ENCODE measurements at regions not wholly inside any gene's neighbourhood (a gene's known extent, or its start where the extent isn't known, plus 50 kb on each side); places are given as distances from the start of the nearest gene placed in this dataset.
"Not testable (repeated sequence)": the region's sequence is repeated elsewhere in the genome, so short reads cannot be mapped to it uniquely, and the experiment has no call there.

DNA sequence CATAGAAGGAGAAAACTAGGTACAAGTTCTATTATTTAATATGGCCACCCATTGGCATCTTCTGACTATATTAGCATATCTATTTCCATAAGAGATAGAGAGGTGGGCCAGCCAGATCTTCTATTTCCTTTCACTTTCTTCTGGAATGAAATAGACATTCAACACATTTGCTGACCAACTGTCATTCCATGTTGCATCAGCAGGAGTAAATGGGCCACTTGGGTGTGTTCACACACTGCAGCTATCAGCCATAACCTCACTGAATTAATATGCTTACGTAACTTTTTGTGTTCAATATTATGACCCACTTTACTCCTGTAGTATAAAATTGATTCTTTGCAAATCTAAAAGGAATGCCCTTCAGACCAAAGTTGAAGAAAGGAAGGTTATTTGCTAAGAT lies 106.2 kb upstream of the LGR5 start:
- H3K36me3 ChIP-seq (ENCODE audit: insufficient read depth, low read length): no peaks in the 10 kb centered on the region
- 60% methylated on average over 1 of the region's 1 CpG for WGBS
- H3K27me3 ChIP-seq (ENCODE audit: insufficient read depth, low read length): no peaks in the 10 kb centered on the region
- H3K9ac ChIP-seq (ENCODE audit: low read depth, low read length): no peak overlapping the region
- no peak overlapping the region for H3K27ac ChIP-seq (ENCODE audit: low read depth, low read length)
- H3K9me3 ChIP-seq (ENCODE audit: insufficient read depth, low read depth, low read length): no peaks in the 10 kb centered on the region
- no peaks in the 10 kb centered on the region for H3K4me1 ChIP-seq (ENCODE audit: insufficient read depth, low read length)
- no peak overlapping the region for H3K4me3 ChIP-seq (ENCODE audit: low read length)

- 96% methylated on average over 2 of the region's 2 CpGs for WGBS
- Histone ChIP-seq H3K4me1 (ENCODE audit: insufficient read depth, low read length) (no peaks in the 10 kb centered on the region), H3K27ac (ENCODE audit: low read depth, low read length) (no peak overlapping the region), H3K36me3 (ENCODE audit: insufficient read depth, low read length) (no peaks in the 10 kb centered on the region), H3K4me3 (ENCODE audit: low read length) (no peak overlapping the region), H3K9me3 (ENCODE audit: insufficient read depth, low read depth, low read length) (no peaks in the 10 kb centered on the region), H3K27me3 (ENCODE audit: insufficient read depth, low read length) (no peaks in the 10 kb centered on the region), H3K9ac (ENCODE audit: low read depth, low read length) (no peak overlapping the region)
These were observed 109.6 kb upstream of the LGR5 start for GRCh38 chr12:71329956-71330355.

GRCh38 chr12:71321531-71321930 lies 118.1 kb upstream of the LGR5 start:
- H3K27ac ChIP-seq (ENCODE audit: low read depth, low read length): no peak overlapping the region
- no peak overlapping the region for H3K4me3 ChIP-seq (ENCODE audit: low read length)
- peaks cover 21% of the 10 kb centered on the region for H3K9me3 ChIP-seq (ENCODE audit: insufficient read depth, low read depth, low read length)
- H3K4me1 ChIP-seq (ENCODE audit: insufficient read depth, low read length): no peaks in the 10 kb centered on the region
- no peaks in the 10 kb centered on the region for H3K27me3 ChIP-seq (ENCODE audit: insufficient read depth, low read length)
- no peaks in the 10 kb centered on the region for H3K36me3 ChIP-seq (ENCODE audit: insufficient read depth, low read length)
- no peak overlapping the region for H3K9ac ChIP-seq (ENCODE audit: low read depth, low read length)

DNA sequence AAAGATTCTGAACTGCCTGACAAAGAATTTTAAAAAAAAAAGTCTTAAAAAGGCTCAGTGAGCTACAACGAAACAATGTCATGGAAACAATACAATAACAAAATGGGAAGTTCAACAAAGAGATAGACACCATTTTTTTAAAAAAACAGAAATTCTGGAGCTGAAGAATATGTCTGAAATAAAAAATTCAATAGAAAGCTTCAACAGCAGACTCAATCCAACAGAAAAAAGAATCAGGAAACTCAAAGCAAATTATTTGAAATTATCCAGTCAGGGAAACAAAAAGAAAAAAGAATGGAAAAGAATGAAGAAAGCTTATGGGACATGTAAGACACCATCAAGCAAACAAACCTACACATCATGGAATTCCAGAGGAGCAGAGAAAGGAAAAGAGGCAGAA lies 118.5 kb upstream of the LGR5 start:
- Histone ChIP-seq H3K27me3 (ENCODE audit: insufficient read depth, low read length) (no peaks in the 10 kb centered on the region), H3K27ac (ENCODE audit: low read depth, low read length) (no peak overlapping the region), H3K4me1 (ENCODE audit: insufficient read depth, low read length) (no peaks in the 10 kb centered on the region), H3K9ac (ENCODE audit: low read depth, low read length) (no peak overlapping the region), H3K9me3 (ENCODE audit: insufficient read depth, low read depth, low read length) (peaks cover 21% of the 10 kb centered on the region), H3K36me3 (ENCODE audit: insufficient read depth, low read length) (no peaks in the 10 kb centered on the region), H3K4me3 (ENCODE audit: low read length) (no peak overlapping the region)
- WGBS: 100% methylated on average over 1 of the region's 1 CpG

GRCh38 chr12:71315328-71315985 lies 124.1 kb upstream of the LGR5 start:
- H3K4me3 ChIP-seq (ENCODE audit: low read length): no peak overlapping the region
- H3K4me1 ChIP-seq (ENCODE audit: insufficient read depth, low read length): peaks cover 6% of the 10 kb centered on the region; the same call in 1 of the 2 replicates
- no peak overlapping the region for H3K27ac ChIP-seq (ENCODE audit: low read depth, low read length)
- 0 out of 2 replicates have a peak, but pooled peaks cover under 1% of the 10 kb centered on the region for H3K9me3 ChIP-seq (ENCODE audit: insufficient read depth, low read depth, low read length)
- H3K27me3 ChIP-seq (ENCODE audit: insufficient read depth, low read length): no peaks in the 10 kb centered on the region
- H3K9ac ChIP-seq (ENCODE audit: low read depth, low read length): no peak overlapping the region
- no peaks in the 10 kb centered on the region for H3K36me3 ChIP-seq (ENCODE audit: insufficient read depth, low read length)
- 94% methylated on average over 9 of the region's 9 CpGs for WGBS

GRCh38 chr12:71312768-71313403 lies 126.7 kb upstream of the LGR5 start:
- Histone ChIP-seq H3K4me1 (ENCODE audit: insufficient read depth, low read length) (peaks cover 6% of the 10 kb centered on the region; the same call in 1 of the 2 replicates), H3K4me3 (ENCODE audit: low read length) (no peak overlapping the region), H3K27ac (ENCODE audit: low read depth, low read length) (no peak overlapping the region), H3K36me3 (ENCODE audit: insufficient read depth, low read length) (no peaks in the 10 kb centered on the region), H3K9me3 (ENCODE audit: insufficient read depth, low read depth, low read length) (no peaks in the 10 kb centered on the region), H3K27me3 (ENCODE audit: insufficient read depth, low read length) (no peaks in the 10 kb centered on the region), H3K9ac (ENCODE audit: low read depth, low read length) (no peak overlapping the region)
- 67% methylated on average over 3 of the region's 3 CpGs for WGBS

- H3K36me3 ChIP-seq (ENCODE audit: insufficient read depth, low read length); H3K27ac ChIP-seq (ENCODE audit: low read depth, low read length); H3K9me3 ChIP-seq (ENCODE audit: insufficient read depth, low read depth, low read length); H3K9ac ChIP-seq (ENCODE audit: low read depth, low read length); H3K27me3 ChIP-seq (ENCODE audit: insufficient read depth, low read length); H3K4me1 ChIP-seq (ENCODE audit: insufficient read depth, low read length); H3K4me3 ChIP-seq (ENCODE audit: low read length): not testable (repeated sequence)
- WGBS: 92% methylated on average over 2 of the region's 4 CpGs
These were observed 128.0 kb upstream of the LGR5 start for GRCh38 chr12:71311611-71312010.

DNA sequence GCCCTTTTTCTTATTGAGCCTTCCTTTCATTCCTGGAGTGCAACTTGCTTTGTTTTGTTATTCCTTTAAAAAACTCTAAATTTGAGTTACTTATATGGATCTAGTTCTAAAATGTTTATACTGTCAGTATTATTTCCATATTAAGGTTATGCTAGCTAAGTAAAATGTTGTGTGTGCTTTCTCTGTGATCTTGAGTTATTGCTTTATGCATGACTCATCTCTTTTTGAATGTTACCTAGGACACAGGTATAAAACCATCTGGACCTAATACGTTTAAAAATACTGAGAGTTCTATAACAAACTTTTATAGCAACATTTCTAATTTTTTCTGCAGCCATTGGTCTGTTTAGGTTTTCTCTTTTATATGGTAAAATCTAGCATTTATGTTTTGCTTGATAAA lies 132.8 kb upstream of the LGR5 start:
- 100% methylated on average over 1 of the region's 1 CpG for WGBS
- no peaks in the 10 kb centered on the region for H3K9me3 ChIP-seq (ENCODE audit: insufficient read depth, low read depth, low read length)
- H3K36me3 ChIP-seq (ENCODE audit: insufficient read depth, low read length): no peaks in the 10 kb centered on the region
- H3K27ac ChIP-seq (ENCODE audit: low read depth, low read length): no peak overlapping the region
- no peaks in the 10 kb centered on the region for H3K4me1 ChIP-seq (ENCODE audit: insufficient read depth, low read length)
- no peaks in the 10 kb centered on the region for H3K27me3 ChIP-seq (ENCODE audit: insufficient read depth, low read length)
- H3K4me3 ChIP-seq (ENCODE audit: low read length): no peak overlapping the region
- H3K9ac ChIP-seq (ENCODE audit: low read depth, low read length): no peak overlapping the region

GRCh38 chr12:71304306-71304705 lies 135.3 kb upstream of the LGR5 start:
- no peak overlapping the region for H3K4me3 ChIP-seq (ENCODE audit: low read length)
- no peak overlapping the region for H3K9ac ChIP-seq (ENCODE audit: low read depth, low read length)
- H3K9me3 ChIP-seq (ENCODE audit: insufficient read depth, low read depth, low read length): no peaks in the 10 kb centered on the region
- no peaks in the 10 kb centered on the region for H3K27me3 ChIP-seq (ENCODE audit: insufficient read depth, low read length)
- 97% methylated on average over 3 of the region's 3 CpGs for WGBS
- no peaks in the 10 kb centered on the region for H3K36me3 ChIP-seq (ENCODE audit: insufficient read depth, low read length)
- H3K4me1 ChIP-seq (ENCODE audit: insufficient read depth, low read length): no peaks in the 10 kb centered on the region
- no peak overlapping the region for H3K27ac ChIP-seq (ENCODE audit: low read depth, low read length)

DNA sequence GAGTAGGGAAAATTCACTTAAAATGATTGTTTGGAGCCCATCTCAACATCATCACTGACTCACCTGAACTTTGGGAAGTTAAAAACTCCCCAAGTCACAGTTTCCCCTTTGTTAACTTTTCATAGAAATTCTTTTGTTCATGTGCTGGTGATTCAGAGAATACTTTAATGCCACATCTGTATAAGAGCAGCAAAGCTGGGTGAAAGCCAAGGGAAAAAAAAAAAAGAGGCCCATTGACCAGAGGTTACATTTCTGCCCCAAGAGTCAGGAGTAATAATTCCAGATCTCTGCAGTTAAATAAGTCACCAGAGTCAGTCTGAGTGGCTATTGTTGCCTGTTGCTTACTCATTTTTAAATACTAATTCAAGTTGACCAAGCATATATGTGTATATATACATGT lies 136.4 kb upstream of the LGR5 start:
- Histone ChIP-seq H3K9me3 (ENCODE audit: insufficient read depth, low read depth, low read length) (no peaks in the 10 kb centered on the region), H3K4me3 (ENCODE audit: low read length) (no peak overlapping the region), H3K9ac (ENCODE audit: low read depth, low read length) (no peak overlapping the region), H3K27ac (ENCODE audit: low read depth, low read length) (no peak overlapping the region), H3K4me1 (ENCODE audit: insufficient read depth, low read length) (no peaks in the 10 kb centered on the region), H3K27me3 (ENCODE audit: insufficient read depth, low read length) (no peaks in the 10 kb centered on the region), H3K36me3 (ENCODE audit: insufficient read depth, low read length) (no peaks in the 10 kb centered on the region)

GRCh38 chr12:71300772-71301675 lies 138.6 kb upstream of the LGR5 start:
- Histone ChIP-seq H3K27ac (ENCODE audit: low read depth, low read length) (no peak overlapping the region), H3K9me3 (ENCODE audit: insufficient read depth, low read depth, low read length) (no peaks in the 10 kb centered on the region), H3K27me3 (ENCODE audit: insufficient read depth, low read length) (no peaks in the 10 kb centered on the region), H3K4me1 (ENCODE audit: insufficient read depth, low read length) (no peaks in the 10 kb centered on the region), H3K9ac (ENCODE audit: low read depth, low read length) (no peak overlapping the region), H3K36me3 (ENCODE audit: insufficient read depth, low read length) (no peaks in the 10 kb centered on the region), H3K4me3 (ENCODE audit: low read length) (no peak overlapping the region)
- 95% methylated on average over 4 of the region's 4 CpGs for WGBS

Data from HUES64 (cell line).